PC-9 (cell line): ENCODE measurements at regions not wholly inside any gene's neighbourhood (a gene's known extent, or its start where the extent isn't known, plus 50 kb on each side); places are given as distances from the start of the nearest gene placed in this dataset.

Experiments used
- EZH2 ChIP-seq: fragments of 200-600 bp; sonication (generic); IDR thresholded peaks from 2 replicates; pipeline ENCODE4 v1.8.0; 2017; ENCODE audit warnings: antibody characterized with exemption, low read depth
- TF ChIP-seq, protein P1 (sequence below): fragments of 200-600 bp; sonication (generic); conservative IDR thresholded peaks from 2 replicates; pipeline ENCODE4 v1.6.1; 2017; ENCODE audit warnings: mixed run types, antibody characterized with exemption, mild to moderate bottlenecking, moderate library complexity

DNA sequence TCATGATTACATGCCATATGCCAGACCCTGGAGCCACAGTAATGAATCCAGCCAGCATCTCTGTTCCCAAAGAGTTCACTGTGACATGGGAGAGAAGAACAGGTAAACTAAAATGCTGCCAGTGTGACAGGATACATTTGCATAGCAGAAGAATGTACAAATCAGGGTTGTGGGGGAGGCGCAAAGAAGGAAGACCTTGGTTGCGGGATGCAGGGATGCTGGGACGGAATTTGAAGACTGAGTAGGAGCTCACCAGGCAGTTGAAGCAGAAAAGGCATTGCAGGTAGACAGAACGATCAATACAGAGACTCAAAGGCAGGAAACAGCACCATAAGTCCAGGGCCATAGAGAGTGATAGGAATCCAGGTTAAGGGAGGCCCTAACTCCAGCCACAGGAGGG, 180.3 kb upstream of the ZC3H12A start:
- TF ChIP-seq, protein P1, sequence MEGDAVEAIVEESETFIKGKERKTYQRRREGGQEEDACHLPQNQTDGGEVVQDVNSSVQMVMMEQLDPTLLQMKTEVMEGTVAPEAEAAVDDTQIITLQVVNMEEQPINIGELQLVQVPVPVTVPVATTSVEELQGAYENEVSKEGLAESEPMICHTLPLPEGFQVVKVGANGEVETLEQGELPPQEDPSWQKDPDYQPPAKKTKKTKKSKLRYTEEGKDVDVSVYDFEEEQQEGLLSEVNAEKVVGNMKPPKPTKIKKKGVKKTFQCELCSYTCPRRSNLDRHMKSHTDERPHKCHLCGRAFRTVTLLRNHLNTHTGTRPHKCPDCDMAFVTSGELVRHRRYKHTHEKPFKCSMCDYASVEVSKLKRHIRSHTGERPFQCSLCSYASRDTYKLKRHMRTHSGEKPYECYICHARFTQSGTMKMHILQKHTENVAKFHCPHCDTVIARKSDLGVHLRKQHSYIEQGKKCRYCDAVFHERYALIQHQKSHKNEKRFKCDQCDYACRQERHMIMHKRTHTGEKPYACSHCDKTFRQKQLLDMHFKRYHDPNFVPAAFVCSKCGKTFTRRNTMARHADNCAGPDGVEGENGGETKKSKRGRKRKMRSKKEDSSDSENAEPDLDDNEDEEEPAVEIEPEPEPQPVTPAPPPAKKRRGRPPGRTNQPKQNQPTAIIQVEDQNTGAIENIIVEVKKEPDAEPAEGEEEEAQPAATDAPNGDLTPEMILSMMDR = no peak
- TF ChIP-seq EZH2 = no peak
